Keratinocyte (primary cell): ENCODE measurements at regions not wholly inside any gene's neighbourhood (a gene's known extent, or its start where the extent isn't known, plus 50 kb on each side); places are given as distances from the start of the nearest gene placed in this dataset.

Experiments used
- DNase-seq: peaks from one replicate; pipeline ENCODE4 v3.0.0-alpha.2; 2011; ENCODE audit warnings: low read depth, missing footprints, low spot score
- FAIRE-seq: peaks from 2 replicates; lab custom pipeline; 2011; peaks lifted over from hg19 to GRCh38; lab: Jason Lieb, UNC
- H2AFZ ChIP-seq: 2 replicates; pipeline ENCODE4 v1.6.0; 2012; ENCODE audit warnings: low read length, control low read depth, inconsistent platforms; ENCODE audit not compliant: control insufficient read depth
- H3K27ac ChIP-seq: 2 replicates; pipeline ENCODE4 v1.5.1; 2011; ENCODE audit warnings: low read length; ENCODE audit not compliant: control insufficient read depth, insufficient read depth
- H3K27me3 ChIP-seq: 3 replicates; pipeline ENCODE4 v1.6.0; 2011; ENCODE audit warnings: low read length; ENCODE audit not compliant: control insufficient read depth, insufficient read depth; ENCODE audit errors: extremely low read depth
- H3K36me3 ChIP-seq, 2 experiments: 2 replicates in 1 of 2; 3 replicates in 1 of 2; pipeline ENCODE4 v1.5.1; 2011; ENCODE audit warnings: low read length in 2 of 2, mild to moderate bottlenecking in 1 of 2; ENCODE audit not compliant: control insufficient read depth in 2 of 2, insufficient read depth in 2 of 2; ENCODE audit errors: extremely low read depth in 1 of 2
- H3K4me1 ChIP-seq: 3 replicates; pipeline ENCODE4 v1.5.1; 2011; ENCODE audit warnings: low read length; ENCODE audit not compliant: control insufficient read depth, insufficient read depth; ENCODE audit errors: extremely low read depth
- H3K4me2 ChIP-seq: 3 replicates; pipeline ENCODE4 v1.6.0; 2011; ENCODE audit warnings: low read depth, low read length; ENCODE audit not compliant: control insufficient read depth, insufficient read depth; ENCODE audit errors: extremely low read depth
- H3K4me3 ChIP-seq, 3 experiments: fragments of 200-600 bp in 1 of 3; sonication (generic) in 1 of 3; 2 replicates in 2 of 3; 3 replicates in 1 of 3; pipeline ENCODE4 v1.5.1; 2011 to 2016; ENCODE audit warnings: low read length in 3 of 3, mild to moderate bottlenecking in 3 of 3, control low read depth in 2 of 3, inconsistent platforms in 1 of 3, low read depth in 1 of 3, mixed read lengths in 1 of 3, mixed run types in 1 of 3, moderate library complexity in 1 of 3; ENCODE audit not compliant: control insufficient read depth in 2 of 3, insufficient read depth in 2 of 3; ENCODE audit errors: extremely low read depth in 1 of 3
- H3K79me2 ChIP-seq: 2 replicates; pipeline ENCODE4 v1.6.0; 2012; ENCODE audit warnings: low read length; ENCODE audit not compliant: control insufficient read depth, insufficient read depth
- H3K9ac ChIP-seq: 3 replicates; pipeline ENCODE4 v1.6.0; 2011; ENCODE audit warnings: low read length; ENCODE audit not compliant: control insufficient read depth, insufficient read depth; ENCODE audit errors: extremely low read depth
- H3K9me1 ChIP-seq: 3 replicates; pipeline ENCODE4 v1.6.0; 2011; ENCODE audit warnings: low read length; ENCODE audit not compliant: control insufficient read depth, insufficient read depth; ENCODE audit errors: extremely low read depth
- H3K9me3 ChIP-seq: 2 replicates; pipeline ENCODE4 v1.5.1; 2012; ENCODE audit warnings: low read depth, low read length; ENCODE audit not compliant: control insufficient read depth
- H4K20me1 ChIP-seq: 3 replicates; pipeline ENCODE4 v1.6.0; 2011; ENCODE audit warnings: low read length; ENCODE audit not compliant: control insufficient read depth, insufficient read depth; ENCODE audit errors: extremely low read depth
- EZH2 ChIP-seq: IDR thresholded peaks from one replicate; pipeline ENCODE4 v1.6.1; 2012; ENCODE audit warnings: inconsistent platforms, mild to moderate bottlenecking, low read length, moderate library complexity
- dilution Hi-C: fragments of 300-500 bp; cut with MboI; formaldehyde crosslinking; loops from one replicate; pipeline ENCODE4 v1.7.0; 2020; ENCODE audit warnings: low sequenced_read_pairs; ENCODE audit not compliant: extremely low pct_ligation_motif_present
- TF ChIP-seq, protein P1 (sequence below), 3 experiments: IDR thresholded peaks in 1 of 3; conservative IDR thresholded peaks in 1 of 3; optimal IDR thresholded peaks in 1 of 3; 2 replicates in 2 of 3; 3 replicates in 1 of 3; pipeline versions ENCODE3 to v1.5.1; 2011; ENCODE audit warnings: low read length in 3 of 3, mild to moderate bottlenecking in 3 of 3, moderate library complexity in 2 of 3, control low read depth in 1 of 3, inconsistent platforms in 1 of 3; ENCODE audit not compliant: insufficient read depth in 2 of 3; ENCODE audit errors: extremely low read depth in 1 of 3

- no peaks in the 10 kb centered on the region for H3K27me3 ChIP-seq
- DNase-seq (no peak), FAIRE-seq (no peak)
- no peak overlapping the region for H3K9ac ChIP-seq
- TF ChIP-seq, protein P1, sequence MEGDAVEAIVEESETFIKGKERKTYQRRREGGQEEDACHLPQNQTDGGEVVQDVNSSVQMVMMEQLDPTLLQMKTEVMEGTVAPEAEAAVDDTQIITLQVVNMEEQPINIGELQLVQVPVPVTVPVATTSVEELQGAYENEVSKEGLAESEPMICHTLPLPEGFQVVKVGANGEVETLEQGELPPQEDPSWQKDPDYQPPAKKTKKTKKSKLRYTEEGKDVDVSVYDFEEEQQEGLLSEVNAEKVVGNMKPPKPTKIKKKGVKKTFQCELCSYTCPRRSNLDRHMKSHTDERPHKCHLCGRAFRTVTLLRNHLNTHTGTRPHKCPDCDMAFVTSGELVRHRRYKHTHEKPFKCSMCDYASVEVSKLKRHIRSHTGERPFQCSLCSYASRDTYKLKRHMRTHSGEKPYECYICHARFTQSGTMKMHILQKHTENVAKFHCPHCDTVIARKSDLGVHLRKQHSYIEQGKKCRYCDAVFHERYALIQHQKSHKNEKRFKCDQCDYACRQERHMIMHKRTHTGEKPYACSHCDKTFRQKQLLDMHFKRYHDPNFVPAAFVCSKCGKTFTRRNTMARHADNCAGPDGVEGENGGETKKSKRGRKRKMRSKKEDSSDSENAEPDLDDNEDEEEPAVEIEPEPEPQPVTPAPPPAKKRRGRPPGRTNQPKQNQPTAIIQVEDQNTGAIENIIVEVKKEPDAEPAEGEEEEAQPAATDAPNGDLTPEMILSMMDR (optimal IDR thresholded peaks at IDR 0.05 in 1 of 3, IDR thresholded peaks at IDR 0.05 in 1 of 3, conservative IDR thresholded peaks at IDR 0.05 in 1 of 3; ENCODE audit: extremely low read depth in 1 of 3, insufficient read depth in 2 of 3, low read length in 3 of 3), result no peak
- no peak for TF ChIP-seq EZH2
- H3K36me3 ChIP-seq, result no peaks in the 10 kb centered on the region
- H3K4me3 ChIP-seq, result no peak overlapping the region
- no peaks in the 10 kb centered on the region for H3K9me1 ChIP-seq
- dilution Hi-C loops, result no loop called here
- no peaks in the 10 kb centered on the region for H3K9me3 ChIP-seq
- no peaks in the 10 kb centered on the region for H3K4me1 ChIP-seq
- H3K4me2 ChIP-seq, result no peak overlapping the region
- no peaks in the 10 kb centered on the region for H4K20me1 ChIP-seq
- no peaks in the 10 kb centered on the region for H3K79me2 ChIP-seq
- no peak overlapping the region for H2AFZ ChIP-seq
- no peak overlapping the region for H3K27ac ChIP-seq
These were observed 220.3 kb upstream of the IER5L start for GRCh38 chr9:129398101-129398960.

DNA sequence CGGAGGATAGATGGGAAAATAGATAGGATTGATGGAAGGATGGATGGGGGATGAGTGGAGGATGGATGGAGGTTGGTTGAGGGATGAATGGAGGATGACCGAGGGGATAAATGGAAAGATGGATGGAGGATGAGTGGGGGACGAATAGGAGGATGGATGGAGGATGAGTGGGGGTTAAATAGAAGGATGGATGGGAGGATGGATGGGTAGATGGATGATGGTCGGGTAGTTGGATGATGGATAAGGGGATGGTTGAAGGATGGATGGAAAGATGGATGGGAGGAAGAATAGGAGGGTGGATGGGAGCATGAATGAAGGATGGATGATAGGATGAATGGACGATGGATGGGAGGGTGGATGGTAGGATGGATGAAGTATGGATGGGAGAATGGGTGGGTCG, 219.3 kb upstream of the IER5L start:
- Histone ChIP-seq H3K9ac (no peak overlapping the region), H3K4me1 (no peaks in the 10 kb centered on the region), H3K27ac (no peak overlapping the region), H3K27me3 (no peaks in the 10 kb centered on the region), H2AFZ (no peak overlapping the region), H4K20me1 (no peaks in the 10 kb centered on the region), H3K4me2 (no peak overlapping the region), H3K9me3 (no peaks in the 10 kb centered on the region), H3K79me2 (no peaks in the 10 kb centered on the region), H3K9me1 (no peaks in the 10 kb centered on the region), H3K4me3 (no peak overlapping the region), H3K36me3 (no peaks in the 10 kb centered on the region)
- dilution Hi-C loops, result no loop called here
- TF ChIP-seq, protein P1 (optimal IDR thresholded peaks at IDR 0.05 in 1 of 3, IDR thresholded peaks at IDR 0.05 in 1 of 3, conservative IDR thresholded peaks at IDR 0.05 in 1 of 3; ENCODE audit: extremely low read depth in 1 of 3, insufficient read depth in 2 of 3, low read length in 3 of 3), result no peak
- TF ChIP-seq EZH2, result no peak
- DNase-seq (no peak), FAIRE-seq (no peak)
